ENCODE measurements at regions not wholly inside any gene's neighbourhood (a gene's known extent, or its start where the extent isn't known, plus 50 kb on each side); places are given as distances from the start of the nearest gene placed in this dataset.
"Not testable (repeated sequence)": the region's sequence is repeated elsewhere in the genome, so short reads cannot be mapped to it uniquely, and the experiment has no call there.

DNA sequence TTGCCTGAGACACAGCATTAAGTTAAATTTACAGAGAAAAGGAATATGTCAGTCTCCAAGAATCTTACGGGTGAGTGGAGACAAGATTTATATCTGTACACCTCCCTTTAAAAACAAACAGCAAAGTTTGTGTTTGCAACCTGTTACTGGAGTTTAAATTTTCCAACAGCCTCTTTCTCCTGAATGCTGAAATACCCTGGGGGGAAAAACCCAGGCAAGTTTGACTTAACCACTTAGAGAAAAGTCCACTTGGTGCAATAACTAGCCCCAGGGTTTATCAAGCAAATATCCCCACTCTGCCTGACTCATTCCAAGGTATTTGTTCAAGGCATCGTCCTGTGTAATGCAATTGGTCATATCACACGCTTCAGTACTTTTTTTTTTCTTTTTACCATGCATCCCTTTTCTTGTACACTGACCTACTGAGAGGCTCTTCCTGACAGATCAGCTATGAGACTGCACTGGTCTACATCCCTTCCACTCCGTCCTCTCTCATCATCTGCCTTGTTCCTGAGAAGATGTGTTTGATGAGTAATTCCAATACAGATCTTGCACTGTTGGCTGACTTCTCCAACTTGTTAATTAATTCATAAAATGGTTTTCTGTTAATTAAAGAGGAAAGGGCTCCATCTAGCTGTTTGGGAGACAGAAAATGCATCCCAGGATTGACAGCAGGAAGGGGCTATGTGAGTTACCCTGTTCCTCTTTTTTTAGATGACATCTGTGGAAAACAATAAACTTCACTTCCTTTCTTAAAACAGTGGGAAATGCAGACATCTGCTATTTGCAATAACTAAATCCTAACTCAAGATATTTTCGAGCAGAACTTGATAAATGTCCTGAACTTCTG is 212.5 kb upstream of the IRS2 start:
- no peaks in the 10 kb centered on the region for H3K9me3 ChIP-seq
- no peak overlapping the region for H3K4me3 ChIP-seq
- intact Hi-C loops (cut with DNase I): no loop called here
- no peak for DNase-seq
- TF ChIP-seq CTCF (IDR thresholded peaks at IDR 0.05): no peak
- no peak for TF ChIP-seq POLR2A (IDR thresholded peaks at IDR 0.05)
- H3K27ac ChIP-seq: no peak overlapping the region
- peaks cover 0 to 37% (median 0%) of the 10 kb centered on the region in 4 donors for H3K27me3 ChIP-seq
- no peaks in the 10 kb centered on the region for H3K36me3 ChIP-seq
- WGBS, 2 donors: 28 to 45% methylated on average over 5 of the region's 5 CpGs
- no peaks in the 10 kb centered on the region for H3K4me1 ChIP-seq

DNA sequence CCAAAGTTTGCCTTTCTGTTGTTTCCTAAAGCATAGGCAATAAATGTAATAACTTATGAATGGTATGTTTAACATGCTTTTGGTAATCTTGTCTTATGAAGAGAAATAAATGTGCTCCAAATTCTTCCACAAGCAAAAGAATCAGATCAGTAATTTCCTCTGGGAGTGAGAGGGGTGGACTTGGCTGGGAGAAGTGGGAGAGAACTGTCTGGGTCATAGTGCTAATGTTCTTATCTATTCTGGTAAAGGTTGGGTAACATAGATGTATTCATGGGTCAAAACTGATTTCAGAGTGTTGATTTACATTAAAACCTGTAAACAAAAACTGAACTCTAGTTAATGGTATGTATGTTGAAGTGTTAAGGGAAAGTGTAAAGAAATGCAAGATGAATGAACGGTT is 211.7 kb upstream of the IRS2 start:
- H3K9me3 ChIP-seq: no peaks in the 10 kb centered on the region
- TF ChIP-seq POLR2A (IDR thresholded peaks at IDR 0.05) (no peak), CTCF (IDR thresholded peaks at IDR 0.05) (no peak)
- DNase-seq: no peak
- H3K4me1 ChIP-seq: no peaks in the 10 kb centered on the region
- intact Hi-C loops (cut with DNase I): no loop called here
- H3K36me3 ChIP-seq: no peaks in the 10 kb centered on the region
- 89 to 92% methylated on average over 1 of the region's 1 CpG for WGBS, 2 donors
- peaks cover 0 to 37% (median 0%) of the 10 kb centered on the region in 4 donors for H3K27me3 ChIP-seq
- H3K4me3 ChIP-seq: no peak overlapping the region
- no peak overlapping the region for H3K27ac ChIP-seq

DNA sequence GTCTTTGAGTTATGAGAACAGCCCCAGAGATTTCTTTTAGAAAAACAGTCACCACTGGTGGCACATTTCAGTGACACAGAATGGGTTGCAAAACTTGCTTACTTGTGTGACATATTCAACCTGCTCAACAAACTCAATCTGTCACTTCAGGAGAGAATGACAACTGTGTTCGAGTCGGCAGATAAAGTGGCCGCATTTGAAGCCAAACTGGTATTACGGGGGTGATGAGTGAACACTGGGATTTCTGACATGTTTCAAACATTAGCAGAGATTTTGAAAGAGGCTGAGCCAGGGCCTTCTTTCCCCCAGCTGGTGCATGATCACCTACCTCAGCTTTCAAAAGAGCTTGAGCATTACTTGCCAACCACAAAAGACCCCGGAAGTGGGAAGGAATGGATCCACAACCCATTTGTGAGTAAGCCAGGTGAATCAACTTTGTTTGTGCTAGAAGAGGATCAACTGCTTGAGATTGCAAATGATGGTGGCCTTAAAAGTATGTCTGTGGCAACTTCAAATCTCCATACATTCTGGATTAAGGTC is 210.7 kb upstream of the IRS2 start:
- H3K27ac ChIP-seq; DNase-seq; intact Hi-C loops (cut with DNase I); H3K9me3 ChIP-seq; H3K36me3 ChIP-seq; H3K4me3 ChIP-seq; H3K4me1 ChIP-seq: not testable (repeated sequence)
- WGBS, 2 donors: 66 to 82% methylated on average over 5 of the region's 5 CpGs
- peaks cover 0 to 37% (median 0%) of the 10 kb centered on the region in 4 donors for H3K27me3 ChIP-seq

DNA sequence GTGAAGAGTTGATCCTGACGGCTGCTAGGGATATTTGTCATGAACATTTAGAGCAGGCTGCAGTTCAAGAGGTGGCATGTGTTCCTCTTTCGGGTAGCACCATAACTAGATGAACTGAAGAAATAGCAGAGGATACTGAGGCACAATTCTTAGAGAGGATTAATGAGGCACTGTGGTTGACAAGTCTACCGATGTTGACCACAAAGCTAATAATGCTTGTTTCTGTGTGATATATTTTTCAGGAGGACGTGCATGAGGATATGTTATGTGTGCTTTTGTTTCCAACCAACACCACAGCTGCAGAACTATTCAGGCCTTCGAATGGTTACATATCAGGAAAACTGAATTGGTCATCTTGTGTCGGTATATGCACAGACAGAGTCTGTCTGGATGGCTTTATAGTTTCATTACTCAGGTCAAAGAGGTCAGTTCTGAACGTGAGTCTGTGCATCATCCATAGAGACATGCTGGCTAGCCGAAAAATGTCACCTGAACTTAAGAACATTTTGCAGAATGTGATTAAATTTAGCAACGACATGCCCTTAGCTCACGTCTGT is 210.1 kb upstream of the IRS2 start:
- peaks cover 0 to 35% (median 0%) of the 10 kb centered on the region in 4 donors for H3K27me3 ChIP-seq
- no peaks in the 10 kb centered on the region for H3K4me1 ChIP-seq
- H3K9me3 ChIP-seq: no peaks in the 10 kb centered on the region
- no peak overlapping the region for H3K27ac ChIP-seq
- H3K36me3 ChIP-seq: no peaks in the 10 kb centered on the region
- TF ChIP-seq CTCF (IDR thresholded peaks at IDR 0.05): no peak
- TF ChIP-seq POLR2A (IDR thresholded peaks at IDR 0.05): no peak
- no peak for DNase-seq
- 76 to 82% methylated on average over 8 to 10 of the region's 10 CpGs for WGBS, 2 donors
- intact Hi-C loops (cut with DNase I): no loop called here
- H3K4me3 ChIP-seq: no peak overlapping the region

DNA sequence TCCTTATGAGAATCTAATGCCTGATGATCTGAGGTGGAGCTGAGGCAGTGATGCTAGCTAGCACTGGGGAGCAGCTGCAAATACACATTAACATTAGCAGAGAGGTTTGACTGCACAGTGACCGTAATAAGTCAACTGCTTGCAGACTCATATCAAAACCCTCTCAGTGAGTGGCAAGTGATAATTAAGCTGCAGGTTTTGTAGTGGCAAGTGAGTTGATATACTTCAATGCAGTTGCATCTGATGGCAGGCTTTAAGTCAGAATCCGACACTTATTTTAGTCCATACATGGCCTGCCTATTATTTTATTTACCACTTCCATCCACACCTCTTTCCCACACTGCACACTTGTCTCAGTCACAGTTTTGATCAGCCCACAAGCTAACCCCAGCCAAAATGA is 209.2 kb upstream of the IRS2 start:
- H3K27me3 ChIP-seq: peaks cover 0 to 26% (median 0%) of the 10 kb centered on the region in 4 donors
- no peaks in the 10 kb centered on the region for H3K4me1 ChIP-seq
- no peak for TF ChIP-seq POLR2A (IDR thresholded peaks at IDR 0.05)
- no peak for TF ChIP-seq CTCF (IDR thresholded peaks at IDR 0.05)
- H3K9me3 ChIP-seq: no peaks in the 10 kb centered on the region
- no peak overlapping the region for H3K27ac ChIP-seq
- intact Hi-C loops (cut with DNase I): no loop called here
- no peaks in the 10 kb centered on the region for H3K36me3 ChIP-seq
- no peak for DNase-seq
- 95% methylated on average over 2 of the region's 2 CpGs for WGBS, 2 donors
- H3K4me3 ChIP-seq: no peak overlapping the region

Data from esophagus squamous epithelium (tissue), 5 donors.